ENCODE measurements at regions not wholly inside any gene's neighbourhood (a gene's known extent, or its start where the extent isn't known, plus 50 kb on each side); places are given as distances from the start of the nearest gene placed in this dataset.

GRCh38 chr14:101289230-101289690, 272.0 kb upstream of the DIO3 start (continued):
- no peak for TF ChIP-seq ZBTB14 (CRISPR knock-in tag; IDR thresholded peaks at IDR 0.05)
- no peak for TF ChIP-seq HMGXB4 (CRISPR knock-in tag; IDR thresholded peaks at IDR 0.05; ENCODE audit: borderline replicate concordance in 1 of 2, low read depth in 1 of 2)
- no peak for TF ChIP-seq REL (CRISPR knock-in tag; conservative IDR thresholded peaks at IDR 0.05)
- no peak for TF ChIP-seq TRIM22 (IDR thresholded peaks at IDR 0.05)
- no peak for TF ChIP-seq GZF1 (CRISPR knock-in tag; IDR thresholded peaks at IDR 0.05)
- TF ChIP-seq ZNF546 (CRISPR knock-in tag; conservative IDR thresholded peaks at IDR 0.05), result no peak
- peak; percentile 59; the same call in 1 of the 2 replicates for TF ChIP-seq ATF1 (CRISPR knock-in tag; IDR thresholded peaks at IDR 0.05)
- TF ChIP-seq FOSL1 (CRISPR knock-in tag; IDR thresholded peaks at IDR 0.05; ENCODE audit: borderline replicate concordance), result peak; percentile 29; the same call in 1 of the 2 replicates
- peak; percentile 15; the same call in 1 of the 2 replicates for TF ChIP-seq DMAP1 (CRISPR knock-in tag; IDR thresholded peaks at IDR 0.05)
- peak; percentile 83; the same call in 1 of the 2 replicates for TF ChIP-seq SMAD3 (CRISPR knock-in tag; IDR thresholded peaks at IDR 0.05)
- 0 out of 2 replicates have a peak, but pooled peaks have one; percentile 31 for TF ChIP-seq ZBTB21 (CRISPR knock-in tag; IDR thresholded peaks at IDR 0.05)
- TF ChIP-seq HDAC6 (IDR thresholded peaks at IDR 0.05; ENCODE audit: low read depth, low read length), result no peak
- no peak for TF ChIP-seq GPN1 (CRISPR knock-in tag; IDR thresholded peaks at IDR 0.05; ENCODE audit: borderline replicate concordance)
- TF ChIP-seq FOXC1 (CRISPR knock-in tag; IDR thresholded peaks at IDR 0.05; ENCODE audit: borderline replicate concordance), result no peak
- TF ChIP-seq NR2F6 (IDR thresholded peaks at IDR 0.05), result peak; percentile 85
- TF ChIP-seq NR2F6 (CRISPR knock-in tag; IDR thresholded peaks at IDR 0.05), result peak; percentile 94
- no peak for TF ChIP-seq ZNF704 (CRISPR knock-in tag; IDR thresholded peaks at IDR 0.05; ENCODE audit: borderline replicate concordance)
- TF ChIP-seq NFKB2 (CRISPR knock-in tag; IDR thresholded peaks at IDR 0.05; ENCODE audit: borderline replicate concordance), result no peak
- no peak for TF ChIP-seq PRMT3 (CRISPR knock-in tag; IDR thresholded peaks at IDR 0.05; ENCODE audit: borderline replicate concordance, low read depth)
- TF ChIP-seq ZSCAN9 (CRISPR knock-in tag; IDR thresholded peaks at IDR 0.05; ENCODE audit: borderline replicate concordance), result peak; percentile 92
- peak; percentile 64; the same call in 1 of the 2 replicates for TF ChIP-seq ELF1 (CRISPR knock-in tag; IDR thresholded peaks at IDR 0.05)
- no peak for TF ChIP-seq ELF4 (CRISPR knock-in tag; IDR thresholded peaks at IDR 0.05; ENCODE audit: borderline replicate concordance)
- TF ChIP-seq ZNF34 (CRISPR knock-in tag; IDR thresholded peaks at IDR 0.05; ENCODE audit: borderline replicate concordance), result no peak
- no peak for TF ChIP-seq ZNF720 (CRISPR knock-in tag; IDR thresholded peaks at IDR 0.05)
- no peak for TF ChIP-seq SRSF4 (IDR thresholded peaks at IDR 0.05; ENCODE audit: low read depth, low read length, poor library complexity, severe bottlenecking)
- TF ChIP-seq HNRNPH1 (optimal IDR thresholded peaks at IDR 0.05; ENCODE audit: low read depth, low read length), result no peak
- TF ChIP-seq HMG20B (CRISPR knock-in tag; conservative IDR thresholded peaks at IDR 0.05), result peak; percentile 91
- no peak for TF ChIP-seq SMYD3 (CRISPR knock-in tag; IDR thresholded peaks at IDR 0.05)
